Inflammatory macrophage treated with lipopolysaccharide for 4 hours (primary cell): ENCODE measurements at regions not wholly inside any gene's neighbourhood (a gene's known extent, or its start where the extent isn't known, plus 50 kb on each side); places are given as distances from the start of the nearest gene placed in this dataset.
"Not testable (repeated sequence)": the region's sequence is repeated elsewhere in the genome, so short reads cannot be mapped to it uniquely, and the experiment has no call there.

Experiments used
- DNase-seq: peaks from one replicate; pipeline ENCODE4 v3.0.0-alpha.2; 2020

DNA sequence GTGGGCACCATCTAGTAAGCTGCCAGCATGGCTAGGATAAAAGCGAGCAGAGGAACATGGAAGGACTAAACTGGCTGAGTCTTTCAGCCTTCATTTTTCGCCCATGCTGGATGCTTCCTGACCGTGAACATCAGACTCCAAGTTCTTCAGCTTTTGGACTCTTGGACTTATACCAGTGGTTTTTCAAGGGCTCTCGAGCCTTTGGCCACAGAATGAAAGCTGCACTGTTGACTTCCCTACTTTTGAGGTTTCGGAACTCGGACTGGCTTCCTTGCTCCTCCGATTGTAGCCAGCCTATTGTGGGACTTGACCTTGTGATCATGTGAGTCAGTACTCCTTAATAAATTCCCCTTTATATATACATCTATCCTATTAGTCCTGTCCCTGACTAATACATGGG is 785.1 kb upstream of the SLITRK6 start:
- no peak for DNase-seq

DNA sequence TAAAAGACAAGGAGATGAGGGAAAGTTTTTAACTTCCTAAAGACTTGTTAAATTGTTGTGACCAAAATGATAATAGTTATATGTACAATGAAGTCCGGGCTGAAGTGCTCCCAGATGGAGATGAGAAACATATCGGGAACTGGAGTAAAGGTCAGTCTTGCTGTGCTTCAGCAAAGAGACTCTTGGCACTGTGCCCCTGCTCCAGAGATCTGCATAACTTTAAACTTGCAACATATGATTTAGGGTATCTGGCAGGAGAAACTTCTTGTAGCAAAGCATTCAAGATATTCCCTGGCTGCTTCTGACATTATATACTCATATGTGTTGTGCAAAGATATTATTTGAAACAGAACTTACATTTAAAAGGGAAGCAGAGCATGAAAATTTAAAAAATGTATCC is 786.6 kb upstream of the SLITRK6 start:
- DNase-seq = no peak

DNA sequence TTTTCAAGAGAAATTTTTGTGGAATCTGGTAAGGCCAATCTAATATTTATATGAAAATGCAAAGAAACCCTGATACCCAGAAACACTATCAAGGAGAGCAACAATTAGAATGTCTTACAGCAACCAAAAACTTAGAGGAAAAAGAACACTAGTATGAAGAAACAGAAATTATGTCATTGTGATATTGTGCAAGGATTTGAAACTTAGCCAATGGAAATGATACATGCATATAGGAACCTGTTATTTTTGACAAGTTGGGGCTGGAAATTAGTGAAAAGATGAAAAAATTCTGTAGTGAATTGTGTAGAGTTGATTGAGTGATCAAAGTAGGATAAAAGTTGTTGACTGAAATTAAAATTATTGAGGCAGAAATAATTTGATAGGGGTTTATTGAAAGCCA is 792.6 kb upstream of the SLITRK6 start:
- no peak for DNase-seq

DNA sequence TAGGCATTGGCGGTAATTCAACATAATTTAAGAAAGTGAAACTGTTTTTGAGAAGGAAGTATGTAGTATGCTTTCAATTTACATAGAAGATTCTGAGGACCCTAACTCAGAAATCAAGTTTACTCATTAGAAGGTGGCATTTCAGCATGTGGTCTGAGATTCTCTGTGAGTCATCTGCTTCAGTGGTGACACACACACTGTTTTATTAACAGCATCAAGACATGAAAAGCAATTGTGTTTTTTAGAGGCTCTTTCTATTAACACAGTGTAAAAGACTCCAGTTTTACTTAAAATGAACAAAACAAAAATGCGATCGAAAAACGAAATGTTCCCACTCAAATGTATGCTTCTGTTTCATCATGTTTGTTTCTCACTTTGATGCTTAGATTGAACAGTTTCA is 802.1 kb upstream of the SLITRK6 start:
- no peak for DNase-seq

DNA sequence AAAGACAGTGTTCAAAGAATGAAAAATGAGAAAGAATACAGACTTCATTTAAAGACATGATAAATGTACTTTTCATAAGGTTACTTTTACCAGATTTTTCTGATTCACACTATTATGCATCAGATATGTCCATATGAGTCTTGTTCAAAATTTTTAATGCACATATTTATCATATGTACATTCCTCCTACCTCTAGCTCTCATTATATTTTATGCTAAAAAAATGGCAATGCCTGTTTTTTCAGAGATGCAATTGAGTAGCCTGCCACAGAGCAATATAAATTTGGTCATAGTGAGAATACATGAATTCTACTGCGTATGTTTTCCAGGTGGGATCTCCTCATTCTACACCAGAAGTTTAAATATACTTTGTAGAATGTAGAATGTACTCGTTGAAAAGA is 807.0 kb upstream of the SLITRK6 start:
- DNase-seq = no peak

DNA sequence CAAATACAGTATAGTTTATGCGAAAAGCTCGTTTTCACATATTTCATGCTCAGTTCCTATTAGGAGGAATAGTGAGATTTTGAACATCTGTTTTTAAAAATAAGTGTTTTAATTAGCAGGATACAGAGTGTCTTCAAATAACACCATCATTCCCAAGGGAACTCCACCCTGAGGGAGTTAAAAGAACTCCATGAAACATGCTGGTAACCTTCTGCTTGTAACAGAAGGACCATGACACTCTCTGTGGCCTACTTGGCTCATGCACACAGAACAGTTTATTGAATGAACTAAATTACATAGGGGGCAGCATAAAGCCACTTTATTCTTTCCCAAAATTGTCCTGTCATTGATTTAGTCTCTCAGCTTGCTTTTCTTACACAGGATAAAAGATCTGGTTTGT is 809.5 kb upstream of the SLITRK6 start:
- no peak for DNase-seq

DNA sequence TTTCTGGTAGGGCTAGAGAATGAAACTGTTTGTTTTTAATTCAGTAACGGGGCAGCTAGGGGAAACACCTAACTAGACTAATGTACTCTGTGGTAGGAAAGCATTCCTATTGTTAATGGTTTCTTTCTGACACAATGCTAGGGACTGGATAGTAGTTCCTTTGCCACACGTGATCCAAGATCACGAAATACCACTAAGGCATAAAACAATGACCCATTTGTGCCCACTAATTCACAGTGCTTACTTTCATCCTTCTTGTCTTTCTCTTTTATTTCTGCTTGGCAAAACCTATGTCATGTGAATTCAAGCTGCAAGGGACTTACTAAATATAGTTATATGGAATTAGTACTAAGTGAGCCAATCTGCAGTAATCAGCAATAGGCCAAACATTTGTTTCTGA is 834.1 kb upstream of the SLITRK6 start:
- DNase-seq = no peak

DNA sequence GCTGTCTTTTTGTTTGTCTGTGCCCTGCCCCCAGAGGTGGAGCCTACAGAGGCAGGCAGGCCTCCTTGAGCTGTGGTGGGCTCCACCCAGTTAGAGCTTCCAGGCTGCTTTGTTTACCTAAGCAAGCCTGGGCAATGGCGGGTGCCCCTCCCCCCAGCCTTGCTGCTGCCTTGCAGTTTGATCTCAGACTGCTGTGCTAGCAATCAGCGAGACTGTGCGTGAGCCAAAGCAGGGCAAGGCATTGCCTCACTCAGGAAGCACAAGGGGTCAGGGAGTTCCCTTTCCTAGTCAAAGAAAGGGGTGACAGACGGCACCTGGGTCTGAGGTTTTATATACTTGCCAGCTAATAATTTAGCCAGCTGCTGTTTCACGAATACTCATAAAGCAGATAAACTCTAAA is 852.0 kb upstream of the SLITRK6 start:
- DNase-seq = not testable (repeated sequence)

DNA sequence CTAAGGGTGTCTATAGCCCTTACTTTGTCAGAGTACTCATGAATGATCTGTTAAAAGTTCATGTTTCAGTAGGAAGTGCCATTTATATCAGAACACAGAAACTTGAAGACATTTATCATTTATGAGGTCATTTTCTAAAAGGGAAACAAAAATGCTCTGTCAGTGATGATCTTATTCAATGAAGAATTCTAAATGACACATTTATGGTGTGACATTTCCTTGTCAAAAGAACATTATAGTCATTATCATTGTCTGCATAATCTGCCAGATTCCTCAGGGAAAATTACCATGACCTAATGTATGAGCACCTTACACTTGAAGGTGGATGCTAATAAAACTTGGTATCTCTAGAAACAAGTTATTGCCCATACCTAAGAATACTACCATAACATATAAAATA is 853.8 kb upstream of the SLITRK6 start:
- DNase-seq = no peak

DNA sequence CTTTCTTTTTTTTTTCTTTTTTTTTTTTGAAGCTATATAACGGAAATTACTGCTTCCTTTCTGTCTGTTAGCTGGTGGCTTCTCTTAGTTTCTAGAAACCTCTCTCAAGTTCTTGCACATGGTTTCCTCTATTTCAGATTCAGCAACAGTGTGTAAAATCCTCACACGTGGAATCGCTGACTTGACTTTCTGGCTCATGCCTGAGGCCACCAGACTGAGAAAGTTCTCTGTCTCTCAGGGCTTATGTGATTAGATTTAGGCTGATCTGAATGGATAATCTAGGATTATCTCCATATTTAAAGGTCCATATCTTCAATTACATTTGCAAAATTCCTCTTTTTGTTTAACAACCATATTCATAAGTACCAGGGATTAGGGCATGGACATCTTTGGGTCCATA is 856.3 kb upstream of the SLITRK6 start:
- DNase-seq = no peak

DNA sequence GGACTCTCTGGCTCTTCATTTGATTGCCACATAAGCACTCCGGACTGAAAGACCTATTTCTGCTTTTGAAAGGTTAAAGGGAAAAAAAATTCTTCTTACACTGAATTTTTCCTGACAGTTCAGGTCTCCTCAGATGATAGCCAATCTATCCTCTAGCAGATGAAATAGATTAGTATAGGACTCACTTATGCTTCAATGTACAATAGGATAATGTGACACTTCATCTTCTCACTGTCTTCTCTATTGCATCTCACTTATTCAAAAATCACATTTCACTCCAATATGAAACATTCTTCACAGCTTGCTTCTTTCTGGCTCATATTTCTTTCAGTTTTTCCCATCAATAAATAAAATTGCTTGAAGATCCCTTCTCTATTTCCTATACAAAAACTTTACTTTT is 860.9 kb upstream of the SLITRK6 start:
- DNase-seq = no peak

DNA sequence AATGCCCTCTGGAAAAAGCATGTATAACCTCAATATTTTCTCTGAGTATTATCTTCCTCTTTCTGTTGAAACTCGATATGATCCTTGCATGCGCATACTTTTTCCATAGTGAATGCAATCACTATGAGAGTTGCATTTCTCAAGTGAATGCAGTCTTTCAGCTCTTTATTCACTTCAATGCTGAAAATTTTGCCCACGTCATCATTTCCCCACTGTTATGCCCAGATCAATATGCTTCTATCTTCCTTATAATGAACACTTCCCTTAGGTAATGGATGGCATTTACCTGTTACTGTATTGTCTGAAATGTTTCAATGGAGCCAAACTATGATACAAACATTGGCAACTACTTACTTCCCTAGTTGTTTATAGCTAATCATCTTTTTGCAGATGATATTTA is 866.6 kb upstream of the SLITRK6 start:
- DNase-seq = no peak

DNA sequence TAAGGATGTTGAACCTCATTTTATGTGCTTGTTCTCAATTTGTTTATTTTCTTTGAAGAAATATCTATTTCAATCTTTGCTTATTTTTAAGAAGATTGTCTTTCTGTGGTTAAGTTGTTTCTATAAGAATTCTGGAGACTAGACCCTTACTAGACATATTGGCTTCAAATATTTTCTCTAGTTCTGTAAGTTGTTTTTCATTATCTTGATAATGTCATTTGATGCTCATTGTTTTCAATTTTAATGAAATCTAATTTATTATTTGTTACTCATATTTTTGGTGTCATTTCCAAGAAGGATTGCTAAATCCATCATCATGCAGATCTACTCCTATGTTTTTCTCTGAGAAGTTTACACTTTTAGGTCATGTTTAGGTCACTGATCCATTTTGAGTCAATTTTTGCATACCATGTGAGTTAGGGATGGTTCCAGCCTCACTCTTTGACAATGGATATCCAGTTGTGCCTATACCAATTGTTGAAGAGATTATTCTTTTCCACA is 874.8 kb upstream of the SLITRK6 start:
- DNase-seq = no peak

DNA sequence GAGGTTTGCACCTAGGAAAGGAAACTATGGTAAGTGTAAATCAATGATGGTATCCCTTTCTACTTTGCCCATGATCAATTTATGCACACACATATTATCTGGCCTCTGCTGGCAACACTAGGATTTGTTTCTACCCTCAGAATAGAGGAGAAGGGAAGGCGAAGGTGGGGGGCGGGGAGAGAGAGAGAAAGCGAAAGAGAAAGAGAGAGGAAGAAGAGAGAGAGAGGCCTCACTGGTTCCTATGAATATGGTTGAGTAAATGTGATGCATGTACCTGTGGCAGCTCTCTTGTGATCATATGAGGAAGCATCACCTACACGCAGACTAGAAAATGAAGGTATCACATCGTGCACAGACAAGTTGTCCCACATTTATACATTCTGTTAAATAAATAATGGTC is 882.0 kb upstream of the SLITRK6 start:
- DNase-seq = no peak

DNA sequence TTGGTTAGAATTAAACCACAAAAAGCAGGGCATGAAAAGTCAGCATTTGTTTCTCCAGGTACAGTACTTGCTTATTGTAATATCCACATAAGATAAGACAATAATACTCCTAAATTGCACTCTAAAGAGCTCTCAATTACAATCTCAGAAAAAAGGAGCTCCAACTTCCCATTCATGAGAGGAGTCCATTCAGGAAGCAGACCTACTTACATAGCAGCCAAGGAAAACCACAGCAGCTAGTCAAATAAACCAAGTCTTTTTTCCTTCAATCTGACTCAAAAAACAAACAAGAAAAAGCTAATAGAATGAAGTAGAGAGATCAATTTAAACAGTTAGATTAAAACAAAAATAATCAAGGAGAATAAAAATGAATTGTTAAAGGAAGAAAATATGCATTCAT is 885.2 kb upstream of the SLITRK6 start:
- no peak for DNase-seq

DNA sequence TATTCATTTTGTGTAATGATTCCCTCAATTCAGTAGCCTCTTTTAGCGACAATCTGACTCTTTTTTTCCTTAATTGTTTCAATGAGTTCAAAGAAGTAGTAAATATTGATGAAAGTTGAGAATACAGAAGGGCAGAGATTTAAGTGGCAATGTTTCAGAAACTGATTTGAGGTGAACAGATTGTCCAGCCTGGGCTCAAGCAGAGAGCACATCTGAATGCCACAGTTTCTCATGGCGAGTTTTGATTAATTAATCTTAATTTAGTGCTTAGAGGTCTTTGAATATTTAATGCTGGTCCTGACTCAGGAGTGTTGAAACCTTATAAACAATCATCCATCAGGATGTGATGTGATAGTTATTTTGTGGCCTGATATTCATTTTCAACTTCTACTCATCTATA is 890.7 kb upstream of the SLITRK6 start:
- DNase-seq = no peak

DNA sequence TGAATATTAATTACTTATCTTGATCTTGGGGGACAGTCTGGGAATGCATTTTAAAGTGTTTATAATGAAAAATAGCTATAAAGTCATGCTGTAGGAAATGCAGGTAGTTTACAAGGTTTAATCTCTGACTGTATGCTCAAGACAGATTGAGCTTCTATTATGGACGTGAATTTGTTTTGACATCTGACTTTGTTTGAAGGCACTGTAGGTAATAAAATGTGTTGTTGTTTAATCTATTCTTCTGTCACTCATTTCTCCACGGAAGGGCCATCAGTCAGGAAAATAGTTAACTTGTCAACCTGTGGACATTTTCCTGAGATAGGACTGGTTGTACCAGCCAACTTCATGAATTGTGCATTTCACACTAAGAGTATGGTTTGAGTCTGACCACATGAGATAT is 893.1 kb upstream of the SLITRK6 start:
- no peak for DNase-seq

DNA sequence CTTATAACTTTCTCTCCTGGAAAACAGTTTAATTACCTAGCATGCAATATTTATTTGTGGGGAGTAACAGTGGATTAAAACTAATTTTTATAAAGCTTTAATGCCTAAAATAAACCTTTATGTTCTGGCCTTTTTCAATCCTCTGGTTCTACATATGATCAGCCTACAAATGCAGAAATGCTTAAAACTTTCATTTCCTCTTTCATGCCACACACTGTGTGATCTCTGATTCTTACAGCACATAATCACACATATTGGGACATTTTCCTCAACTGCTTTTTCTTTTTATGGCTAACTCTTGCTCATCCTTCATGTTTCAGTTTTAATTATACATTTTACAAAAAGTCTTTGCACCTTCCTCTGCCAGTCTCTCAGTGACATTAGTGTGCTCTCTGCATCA is 910.8 kb upstream of the SLITRK6 start:
- DNase-seq = no peak

DNA sequence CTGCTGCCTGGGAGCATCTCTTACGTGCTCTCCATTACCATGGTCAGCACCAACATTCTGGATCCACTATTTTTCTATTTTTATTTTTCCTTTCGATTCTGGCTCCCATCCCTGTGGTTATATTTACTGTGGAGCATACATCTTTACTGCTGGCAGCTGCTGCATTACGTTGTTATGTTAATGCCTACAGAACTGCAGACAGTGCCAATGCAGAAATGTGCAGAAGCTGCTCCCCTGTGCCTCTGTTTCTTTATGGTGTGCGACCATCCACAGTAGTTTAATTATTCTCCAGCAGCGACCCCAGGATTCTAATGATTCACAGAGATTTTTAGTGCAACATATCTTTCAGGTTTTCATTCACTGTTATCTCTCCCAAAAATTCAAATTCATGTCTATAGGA is 911.7 kb upstream of the SLITRK6 start:
- no peak for DNase-seq

DNA sequence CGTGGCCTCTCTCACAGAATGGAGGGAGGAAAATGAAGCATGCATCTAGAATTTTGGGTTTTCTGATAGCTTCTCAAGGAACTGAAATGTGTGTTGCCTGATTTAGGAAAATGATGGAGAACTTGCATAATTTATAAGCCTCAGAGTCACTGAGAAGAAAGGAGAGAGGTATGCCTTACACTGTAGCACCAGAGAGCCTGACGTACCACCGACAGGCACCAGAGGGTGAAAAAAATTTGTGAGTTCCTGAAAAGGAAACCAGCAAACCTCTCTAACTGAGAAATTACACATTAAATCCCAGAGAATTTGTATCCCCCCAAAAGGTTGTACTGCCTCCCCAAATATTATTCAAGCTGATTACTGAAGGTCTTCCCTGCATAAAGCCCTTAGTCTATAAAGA is 915.3 kb upstream of the SLITRK6 start:
- DNase-seq = no peak

DNA sequence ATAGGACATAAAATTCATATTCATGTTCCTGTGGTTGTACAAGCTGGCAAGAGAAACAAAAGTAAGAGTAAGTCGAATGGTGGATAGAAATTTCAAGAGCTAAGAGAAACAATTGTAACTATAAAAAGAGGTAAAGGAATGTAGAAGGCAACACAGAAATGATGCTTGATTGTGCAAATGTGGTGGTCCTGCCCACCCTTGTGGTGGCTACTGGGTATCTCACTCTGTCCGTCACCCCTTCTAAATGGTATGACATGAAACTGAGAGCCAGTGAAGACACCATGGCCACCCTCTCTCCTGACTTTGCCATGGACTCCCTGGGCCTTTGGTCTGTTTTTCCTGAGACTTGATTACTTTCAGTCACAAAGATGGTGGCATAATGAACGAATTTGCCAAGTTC is 925.9 kb upstream of the SLITRK6 start:
- no peak for DNase-seq

DNA sequence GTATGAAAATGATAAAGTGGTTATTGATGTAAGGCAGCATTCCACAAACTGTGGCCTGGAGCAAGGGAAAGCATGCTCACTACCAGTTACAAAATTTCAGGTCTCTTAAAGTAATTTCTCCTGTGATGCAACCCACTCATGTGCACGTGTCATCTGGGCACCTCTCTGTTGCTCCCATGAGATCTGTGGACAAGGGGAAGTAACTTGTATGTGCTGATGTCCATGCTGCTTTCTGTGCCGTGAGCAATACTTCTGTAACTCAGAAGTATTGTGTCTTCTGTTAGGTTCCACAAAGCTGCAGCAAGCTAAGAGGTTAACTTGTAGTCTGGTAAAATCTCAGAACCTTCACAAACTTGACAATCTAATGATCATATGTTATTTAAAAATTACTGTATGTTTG is 930.0 kb upstream of the SLITRK6 start:
- DNase-seq = no peak

DNA sequence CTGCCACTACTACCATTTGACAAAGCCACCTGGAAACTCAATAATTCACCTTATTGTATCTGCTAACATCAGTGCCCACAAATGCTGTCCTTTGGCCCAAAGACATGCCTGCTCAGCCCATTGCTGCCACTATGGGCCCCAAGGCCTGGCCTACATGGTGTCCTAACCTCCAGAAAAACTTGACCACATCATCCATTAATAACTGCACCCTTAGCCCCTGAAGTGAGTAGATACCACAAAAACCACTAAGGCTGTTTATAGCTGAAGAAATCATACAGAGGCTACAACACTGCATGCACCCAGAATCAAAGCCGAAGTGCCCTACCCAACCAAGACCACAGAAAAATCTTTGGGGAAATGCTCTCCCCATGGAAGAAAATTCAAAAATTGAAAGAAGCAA is 932.8 kb upstream of the SLITRK6 start:
- no peak for DNase-seq

DNA sequence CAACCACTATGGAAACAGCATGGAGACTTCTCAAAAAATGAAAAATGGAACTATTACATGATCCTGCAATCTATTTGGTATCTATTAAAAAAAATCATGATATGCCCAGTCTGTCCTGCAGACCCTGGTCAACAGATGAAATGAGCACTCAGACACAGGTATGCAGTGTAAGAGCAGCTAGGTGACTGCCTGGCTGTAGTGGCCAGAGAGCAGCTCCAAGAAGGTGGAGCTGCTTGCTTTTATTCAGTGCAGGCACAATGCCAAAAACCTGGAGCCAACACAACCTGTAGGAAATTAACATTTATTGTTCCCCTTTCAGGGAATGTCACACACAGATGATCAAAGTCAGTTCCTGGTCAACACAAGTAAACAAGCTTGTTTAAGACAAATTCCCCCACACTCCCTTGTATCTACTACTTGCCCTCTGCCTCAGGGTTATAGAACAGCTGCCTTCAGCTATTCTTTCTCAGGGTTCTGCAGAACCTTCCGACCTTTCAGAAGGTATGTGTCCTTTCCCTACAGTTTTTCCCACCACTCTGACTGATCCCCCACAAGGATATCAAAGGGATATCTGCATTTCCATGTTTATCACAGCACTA is 933.7 kb upstream of the SLITRK5 start:
- DNase-seq = no peak

DNA sequence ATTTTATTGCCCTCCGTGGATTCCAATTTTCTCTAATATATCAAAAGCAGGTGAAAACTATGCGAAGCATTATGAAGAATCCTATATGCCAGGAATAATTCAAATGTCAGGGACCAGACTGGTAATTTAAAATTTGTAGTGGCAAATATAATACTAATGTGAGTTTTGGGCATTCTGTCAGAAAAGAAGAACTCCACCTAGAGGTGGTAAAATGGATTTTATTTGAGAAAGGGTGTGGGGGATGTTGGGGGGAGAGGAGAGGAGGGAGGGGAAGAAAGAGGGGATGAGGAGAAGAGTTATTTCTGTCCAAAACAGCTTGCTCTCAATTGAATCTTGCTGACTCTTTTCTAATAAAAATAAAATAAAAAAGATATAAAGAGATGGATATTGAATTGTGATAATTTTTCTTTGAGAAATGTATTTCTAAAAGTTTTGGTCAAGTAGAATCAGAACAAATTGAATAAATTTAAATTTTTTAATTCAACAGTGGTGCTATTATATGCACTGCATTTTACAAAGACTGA is 929.3 kb upstream of the SLITRK5 start:
- DNase-seq = no peak
